NCI-H774 (cell line): ENCODE measurements at regions not wholly inside any gene's neighbourhood (a gene's known extent, or its start where the extent isn't known, plus 50 kb on each side); places are given as distances from the start of the nearest gene placed in this dataset.

Experiments used
- DNase-seq: peaks from one replicate; lab custom pipeline; 2025; lab: John Stamatoyannopoulos, UW

DNA sequence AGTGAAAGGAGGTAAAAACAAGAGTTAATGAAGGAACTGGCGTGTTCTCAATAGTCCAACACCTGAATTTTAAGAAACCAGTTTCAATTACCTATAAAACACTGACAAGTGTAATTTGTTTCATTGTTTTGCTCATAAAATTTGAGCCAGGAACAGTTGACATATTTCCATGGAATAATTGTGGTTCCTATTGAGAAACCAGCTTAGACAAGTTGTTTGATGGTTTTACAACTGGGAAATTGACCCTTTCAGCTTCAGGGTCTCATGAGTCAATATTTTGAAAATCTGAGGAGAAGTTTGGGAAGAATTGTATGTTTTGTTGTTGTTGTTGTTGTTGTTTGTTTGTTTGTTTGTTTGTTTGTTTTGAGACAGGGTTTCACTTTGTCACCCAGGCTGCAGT lies 69.1 kb upstream of the GADD45A start:
- DNase-seq: no peak

DNA sequence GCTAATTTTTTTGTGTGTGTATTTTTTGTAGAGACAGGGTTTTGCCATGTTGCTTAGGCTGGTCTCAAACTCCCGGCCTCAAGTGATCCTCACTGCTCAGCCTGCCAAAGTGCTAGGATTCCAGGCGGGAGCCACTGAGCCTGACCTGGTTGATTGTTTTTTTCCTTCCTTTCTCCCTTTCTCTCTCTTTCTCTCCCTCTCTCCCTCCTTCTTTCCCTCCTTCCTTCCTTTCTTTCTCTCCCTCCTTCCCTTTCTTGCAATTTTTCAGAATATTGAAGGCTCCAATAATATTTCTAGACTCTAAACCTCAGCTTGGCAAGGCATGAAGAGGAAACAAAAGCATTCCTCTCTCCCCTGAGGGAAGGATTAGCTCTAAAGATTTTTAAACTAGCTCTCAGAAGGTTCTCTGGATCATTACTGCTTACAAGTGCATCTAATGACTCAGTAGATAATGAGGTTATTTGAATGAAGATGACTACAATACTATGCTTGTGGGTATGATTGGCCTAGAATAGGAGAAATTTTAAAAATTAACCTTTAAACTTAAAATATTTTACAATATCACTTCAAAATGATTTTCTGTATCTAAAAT lies 68.5 kb upstream of the GADD45A start:
- DNase-seq: no peak

DNA sequence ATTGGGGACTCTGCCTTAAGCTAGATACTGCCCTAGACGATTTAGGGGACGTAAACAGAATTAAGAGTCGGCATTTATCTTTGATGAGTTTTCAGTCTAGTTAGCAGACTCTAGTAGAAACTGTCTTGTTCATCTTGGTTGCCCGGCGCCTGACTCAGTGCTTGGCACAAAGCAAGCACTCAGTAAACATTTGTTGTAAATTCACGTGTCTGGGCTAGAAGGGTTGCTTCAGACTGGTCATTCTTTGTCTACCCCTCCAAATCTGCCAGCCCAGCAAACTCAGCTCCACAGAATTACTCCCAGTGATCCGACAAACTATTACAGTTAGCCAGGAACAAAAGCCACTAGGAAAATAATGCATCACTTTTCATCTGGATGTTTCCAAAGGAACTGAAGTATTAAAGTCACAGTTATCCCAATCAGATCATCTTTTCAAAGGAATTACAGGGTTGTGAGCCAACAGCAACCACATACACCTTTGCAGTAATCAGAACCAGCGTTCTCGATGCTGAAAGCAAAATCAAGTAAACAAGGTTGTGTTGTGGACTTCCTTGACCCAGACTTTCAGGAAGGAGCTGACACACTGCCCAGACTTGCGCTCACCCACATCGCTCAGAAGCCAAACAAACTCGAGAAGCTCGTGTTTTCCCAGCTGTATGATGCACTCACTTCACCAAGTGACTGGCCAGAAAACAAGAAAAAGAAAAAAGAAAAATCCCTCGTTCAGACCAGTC lies 66.5 kb upstream of the GADD45A start:
- peak; percentile 2 for DNase-seq

DNA sequence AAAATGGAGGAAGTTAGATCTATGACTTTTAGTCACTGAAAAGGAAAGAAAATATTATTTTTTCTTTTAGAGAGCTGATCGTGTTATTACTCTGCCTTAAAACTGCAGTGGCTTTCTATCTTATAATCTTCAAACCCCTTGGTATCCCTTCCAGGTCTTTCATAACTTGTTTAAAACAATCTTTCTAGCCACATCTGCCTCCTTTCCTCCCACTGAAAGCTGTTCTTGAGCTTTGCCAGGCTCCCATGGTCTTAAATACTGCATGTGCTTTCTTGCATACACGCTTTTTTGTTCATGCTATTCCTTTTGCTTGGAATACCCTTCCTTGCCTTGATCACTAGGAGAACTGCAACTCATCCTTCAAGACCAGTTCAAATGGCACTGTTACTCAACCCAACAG lies 65.9 kb upstream of the GADD45A start:
- DNase-seq: no peak

DNA sequence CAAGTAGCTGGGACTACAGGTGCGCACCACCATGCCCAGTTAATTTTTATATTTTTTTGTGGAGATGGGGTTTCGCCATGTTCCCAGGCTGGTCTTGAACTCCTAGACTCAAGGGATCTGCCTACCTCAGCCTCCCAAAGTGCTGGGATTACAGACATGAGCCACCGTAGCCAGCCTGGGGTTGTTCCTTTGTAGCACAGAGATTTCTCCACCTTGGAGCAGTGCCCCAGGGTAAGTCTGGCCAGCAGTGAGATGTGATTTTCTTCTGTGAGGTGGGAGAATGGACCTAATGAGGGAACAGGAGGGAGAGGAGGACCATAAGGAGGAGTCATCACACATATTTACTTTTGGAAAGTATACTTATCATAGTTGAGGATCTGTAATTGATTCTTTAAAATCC lies 61.1 kb upstream of the GADD45A start:
- DNase-seq: no peak

DNA sequence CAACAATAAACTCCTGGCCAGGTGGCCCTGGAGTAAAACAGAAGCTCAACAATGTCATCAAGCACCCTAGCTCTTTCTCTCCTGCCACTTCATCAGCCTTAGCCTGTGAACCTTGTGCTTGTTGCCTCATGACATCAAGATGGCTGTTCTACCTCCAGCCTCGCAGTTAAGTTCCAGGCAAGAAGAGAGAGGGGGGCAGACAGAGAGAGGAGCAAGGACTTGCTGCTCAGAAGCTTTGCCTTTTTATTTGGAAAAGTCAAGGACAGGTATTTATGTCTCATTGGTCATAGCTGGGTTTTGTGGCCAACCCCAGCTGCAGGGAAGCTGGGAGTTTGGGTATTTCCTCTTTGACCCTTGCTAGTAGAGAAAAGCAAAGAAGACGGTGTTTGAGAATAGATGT lies 60.3 kb upstream of the GADD45A start:
- DNase-seq: no peak

DNA sequence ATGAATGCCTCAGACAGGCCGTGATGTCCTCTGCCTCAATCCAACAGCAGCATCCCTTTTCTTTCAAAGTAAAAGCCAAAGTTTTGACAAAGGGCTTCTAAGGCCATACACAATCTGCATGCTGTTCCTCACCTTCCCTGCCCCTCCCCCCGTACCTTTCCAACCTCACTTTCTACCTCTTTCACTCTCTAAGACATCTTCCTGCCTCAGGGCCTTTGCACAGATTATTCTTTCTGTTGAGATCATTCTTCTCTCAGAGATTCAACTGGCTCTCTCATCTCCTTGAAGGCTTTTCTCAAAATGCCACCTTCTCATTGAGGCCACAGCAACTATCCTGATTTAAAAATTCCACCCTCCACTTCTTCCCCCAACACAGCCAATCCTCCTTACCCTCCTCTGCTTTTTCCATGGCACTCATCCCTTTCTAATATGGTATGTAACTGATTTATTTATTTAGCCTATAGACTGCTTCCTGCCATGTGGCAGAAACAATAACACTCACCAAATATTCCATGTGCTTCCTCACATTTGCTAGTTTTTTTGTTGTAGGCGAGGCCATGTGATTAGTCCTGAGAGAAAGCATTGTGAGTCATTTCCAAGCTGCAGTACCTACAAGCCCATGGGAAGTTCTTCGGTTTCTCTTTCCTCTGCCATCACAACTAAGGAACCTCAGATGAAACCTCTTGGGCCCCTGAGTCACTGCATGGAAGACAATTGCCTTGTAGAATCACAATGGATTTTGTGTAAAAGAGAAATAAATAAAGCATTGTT lies 58.7 kb upstream of the GADD45A start:
- DNase-seq: no peak

DNA sequence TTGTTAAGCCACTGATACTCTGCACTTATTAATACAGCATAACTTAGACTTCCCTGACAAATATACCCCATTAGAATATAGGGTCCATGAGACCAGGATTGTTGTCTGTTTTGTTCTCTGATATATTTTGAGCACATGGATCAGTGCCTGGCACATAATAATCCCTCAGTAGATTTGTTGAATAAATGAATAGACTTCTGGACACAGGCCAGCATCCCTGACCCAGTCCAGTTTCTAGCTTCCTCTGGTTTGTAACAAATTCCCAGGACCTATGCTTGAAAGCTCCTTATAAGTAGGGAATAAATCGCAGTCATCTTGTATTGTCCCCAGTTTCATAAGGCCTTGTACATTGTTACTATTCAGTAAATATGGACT lies 58.2 kb upstream of the GADD45A start:
- DNase-seq: no peak

DNA sequence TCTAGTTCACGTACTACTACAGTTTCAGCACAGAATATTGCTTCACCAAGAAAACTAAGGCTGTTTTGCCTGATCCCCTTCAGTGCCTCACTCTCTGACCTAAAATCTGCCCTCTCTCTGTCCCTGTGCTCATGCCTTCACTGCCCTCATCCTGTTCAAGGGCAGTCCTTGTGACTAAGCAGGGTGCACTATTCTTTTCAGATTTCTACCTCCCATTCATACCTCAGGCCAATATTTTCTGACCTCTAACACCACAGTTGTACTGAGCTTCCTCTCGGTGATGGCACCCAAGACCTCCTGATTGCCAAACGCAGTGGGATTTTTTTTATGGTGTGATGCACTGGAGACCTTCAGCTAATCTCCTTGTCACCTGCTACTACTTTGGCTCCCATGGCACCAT lies 57.7 kb upstream of the GADD45A start:
- no peak for DNase-seq

DNA sequence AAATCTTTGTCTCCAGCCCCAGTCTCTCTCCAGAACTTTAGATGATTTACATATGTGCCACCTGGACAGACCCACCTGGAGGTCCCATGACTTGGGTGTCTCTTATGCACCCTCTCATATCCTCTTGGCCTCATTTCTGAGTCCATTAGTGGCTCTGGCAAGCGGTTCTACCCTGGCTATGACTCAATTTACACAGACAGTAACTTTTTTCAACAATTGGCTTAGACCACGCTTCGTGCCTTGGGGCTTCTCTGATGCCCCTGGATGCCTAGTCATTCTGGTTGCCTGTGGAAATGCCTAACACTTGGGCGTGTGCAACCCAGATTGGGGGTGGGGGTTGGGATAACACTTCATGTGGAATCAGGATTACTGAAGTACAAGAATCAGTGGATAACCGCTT lies 57.1 kb upstream of the GADD45A start:
- DNase-seq: no peak

DNA sequence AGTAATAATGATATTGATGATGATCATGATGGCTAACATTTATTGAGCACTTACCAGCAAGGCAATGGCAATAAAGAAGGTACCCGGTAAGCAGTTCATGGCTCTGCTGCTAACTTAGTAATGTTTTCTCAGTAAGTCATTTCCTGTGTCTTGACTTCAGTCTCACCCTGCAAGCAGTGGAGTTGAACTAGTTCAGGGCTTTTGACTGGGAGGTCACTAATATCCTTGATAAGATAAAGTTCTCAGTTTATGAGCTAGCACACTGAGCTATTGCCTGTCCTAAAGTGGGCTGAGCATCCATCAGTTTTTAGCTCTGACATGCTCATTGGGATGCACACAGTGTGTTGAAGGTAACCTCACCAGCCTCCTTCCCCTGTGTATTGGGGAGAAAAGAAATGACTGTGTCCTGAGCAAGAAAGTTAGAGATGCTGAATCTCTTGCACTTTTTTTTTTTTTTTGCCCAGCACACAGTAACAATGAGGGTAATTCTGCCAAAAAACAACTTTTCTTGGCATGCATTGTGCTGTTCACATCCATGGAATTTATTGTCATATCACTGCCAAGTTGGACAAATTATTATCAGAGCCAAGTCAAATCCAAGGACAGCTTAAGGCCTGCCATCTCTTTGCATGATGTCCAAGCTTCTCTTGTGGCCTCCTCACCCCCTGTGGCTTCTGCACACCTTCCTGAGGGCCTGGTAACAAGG lies 55.5 kb upstream of the GADD45A start:
- no peak for DNase-seq

DNA sequence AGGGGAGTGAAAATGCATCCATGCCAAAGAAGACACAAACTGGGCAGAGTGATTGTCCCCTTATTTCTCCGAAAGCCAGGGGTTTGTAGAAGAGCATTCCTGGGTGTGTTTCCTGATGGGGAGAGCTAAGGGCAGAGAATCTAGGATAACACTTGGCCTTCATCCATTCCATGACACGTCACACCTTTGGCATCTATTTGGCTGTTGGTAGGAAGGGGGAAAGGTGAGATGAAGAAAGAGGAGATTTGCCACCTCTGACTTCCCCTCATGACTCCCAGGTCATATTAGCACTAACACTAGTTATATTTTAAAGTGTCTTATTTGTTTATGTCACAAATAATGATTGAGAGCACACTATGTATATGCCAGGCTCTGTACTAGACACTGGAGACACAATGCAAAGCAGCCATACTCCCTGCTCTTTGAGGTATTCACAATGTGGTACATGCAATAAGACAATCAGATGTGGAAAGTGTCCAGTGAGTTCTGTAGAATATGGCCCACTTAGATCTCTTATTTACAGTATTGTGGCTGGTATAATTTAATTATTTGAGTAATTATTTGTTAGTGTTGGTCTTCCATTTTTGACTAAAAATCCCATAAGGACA lies 54.5 kb upstream of the GADD45A start:
- DNase-seq: no peak

DNA sequence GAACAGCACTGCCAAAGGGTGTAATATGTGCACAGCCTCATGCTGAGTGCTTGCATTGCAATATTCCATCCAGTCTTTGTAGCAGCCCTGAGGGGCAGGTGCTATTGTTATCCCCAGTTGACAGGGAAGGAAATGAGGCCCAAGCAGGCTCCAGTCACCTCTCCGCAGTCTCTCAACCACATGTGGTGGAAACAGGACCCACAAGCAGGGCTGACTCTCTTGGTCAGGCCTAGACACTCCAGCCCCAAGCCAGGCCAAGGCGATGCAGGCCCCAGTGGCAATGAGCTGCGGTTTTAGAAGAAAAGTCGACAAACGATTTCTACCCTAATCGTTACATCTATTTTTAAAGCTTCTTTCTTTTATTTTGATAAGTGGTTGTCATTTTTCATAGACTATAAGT lies 52.6 kb upstream of the GADD45A start:
- no peak for DNase-seq

DNA sequence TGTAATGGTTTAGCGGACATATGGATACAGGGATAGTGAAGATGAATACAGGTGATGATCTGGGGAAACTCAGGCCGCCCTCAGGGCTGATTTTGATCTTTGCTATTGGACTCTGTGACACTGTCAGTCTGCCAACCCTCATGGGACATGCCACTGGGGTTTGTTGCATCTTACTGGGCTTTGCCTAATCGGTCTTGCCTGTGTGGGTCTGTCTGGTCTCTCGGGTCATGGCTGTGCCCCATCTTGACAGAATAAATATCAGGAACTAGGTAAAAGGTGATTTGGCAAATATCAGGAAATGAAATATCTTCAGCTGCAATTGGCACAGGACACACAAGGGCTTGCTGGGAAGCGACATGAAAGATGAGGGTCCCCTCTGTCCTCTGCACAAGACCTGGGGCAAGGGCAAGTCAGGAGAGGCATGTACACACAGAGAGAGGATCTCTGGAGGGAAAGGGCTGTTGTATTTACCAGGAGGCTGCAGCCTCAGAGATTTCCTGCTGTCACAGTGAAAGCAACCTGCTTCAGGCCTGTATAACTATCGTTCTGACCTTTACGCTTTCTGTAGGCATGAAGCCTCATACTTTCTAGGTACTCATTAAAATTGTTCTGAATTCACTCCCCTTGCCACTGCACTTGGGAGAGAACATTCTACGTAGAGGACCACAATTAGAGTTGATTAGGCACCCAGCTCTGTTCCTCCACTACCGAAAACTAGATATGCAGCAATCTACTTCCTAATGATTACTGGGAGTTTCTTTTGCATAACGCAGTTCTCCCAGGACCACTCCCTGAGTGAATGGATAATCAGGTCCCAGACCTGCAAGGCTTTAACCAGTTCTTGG lies 52.0 kb upstream of the GADD45A start:
- no peak for DNase-seq

DNA sequence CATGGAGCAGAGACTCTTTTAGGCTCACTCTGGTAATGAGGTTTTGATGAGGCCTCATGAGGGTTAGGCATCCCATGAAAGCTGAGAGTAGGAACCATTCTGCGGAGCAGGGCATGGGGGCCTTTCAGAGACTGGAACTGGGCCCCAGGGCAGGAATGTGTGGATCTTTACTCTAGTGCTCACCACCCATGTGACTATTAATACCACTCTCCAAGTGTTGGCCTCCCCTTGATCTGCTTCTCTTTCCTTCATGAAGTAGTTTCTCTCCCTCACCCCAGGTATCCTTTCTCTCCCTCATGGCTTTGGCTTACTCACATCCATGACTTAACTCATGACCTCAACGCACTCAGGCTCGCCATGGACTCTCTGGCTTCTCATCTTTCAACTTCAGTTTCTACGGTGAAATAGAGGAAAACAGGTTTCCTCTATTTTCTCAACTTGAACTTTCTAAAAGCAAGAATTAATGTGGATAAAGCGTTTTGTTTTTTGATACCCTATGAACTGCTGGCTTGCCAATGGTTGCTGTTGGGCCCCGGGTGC lies 50.5 kb upstream of the GADD45A start:
- no peak for DNase-seq

DNA sequence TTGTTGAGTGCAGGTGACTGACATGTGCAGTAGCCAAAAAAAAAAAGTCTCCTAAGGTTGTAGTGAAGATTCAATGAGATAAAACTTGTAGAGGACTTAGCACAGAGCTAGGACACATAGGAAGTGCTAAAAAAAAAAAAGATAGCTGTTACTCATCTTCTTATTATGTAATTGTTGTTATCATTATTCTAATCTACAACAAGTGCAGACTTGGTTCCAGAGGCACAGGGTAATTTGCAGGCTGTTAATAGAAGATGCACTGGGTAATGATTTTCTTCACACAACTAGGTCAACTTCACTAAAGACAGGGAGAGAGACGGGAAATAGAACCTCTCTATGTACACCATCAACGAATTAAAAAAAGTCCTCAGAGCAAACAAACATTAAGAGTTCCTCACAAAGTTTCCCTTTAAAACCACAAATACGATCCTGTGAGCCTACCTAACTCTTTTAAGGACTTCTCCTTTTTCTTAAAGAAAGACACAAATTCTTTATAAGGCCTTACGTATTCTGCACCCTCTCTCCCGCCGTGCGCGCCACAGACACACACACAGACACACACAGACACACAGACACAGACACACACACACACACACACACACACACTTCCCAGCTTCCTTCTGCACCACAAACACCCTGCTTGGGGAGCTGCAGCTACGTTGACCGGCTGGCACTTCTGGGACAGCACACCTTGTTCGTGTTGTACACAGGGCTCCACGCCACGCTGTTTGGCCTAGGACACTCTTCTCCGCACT lies 49.8 kb upstream of the GADD45A start:
- DNase-seq: no peak
